CD14-positive monocyte (primary cell): ENCODE measurements at regions not wholly inside any gene's neighbourhood (a gene's known extent, or its start where the extent isn't known, plus 50 kb on each side); places are given as distances from the start of the nearest gene placed in this dataset.

ENCODE experiments used
- DNase-seq, 3 donors: peaks; one replicate each; pipeline ENCODE4 v3.0.0-alpha.2; 2011 to 2022
- H2AFZ ChIP-seq: 2 replicates; pipeline ENCODE4 v1.6.0; 2012; ENCODE audit warnings: mild to moderate bottlenecking, low read depth, low read length, inconsistent platforms; ENCODE audit not compliant: insufficient read depth, poor library complexity, severe bottlenecking
- H3K27ac ChIP-seq, 2 donors: 1 replicate in 1 of 2; 2 replicates in 1 of 2; pipeline ENCODE4 v1.5.1; 2012 to 2013; ENCODE audit warnings: low read length in 2 of 2, control low read depth in 1 of 2, inconsistent platforms in 1 of 2, low read depth in 1 of 2, mild to moderate bottlenecking in 1 of 2
- H3K27me3 ChIP-seq, 2 donors: one replicate each; pipeline versions ENCODE4 v1.6.0 to v1.6.1; 2011 to 2013; ENCODE audit warnings: low read length in 2 of 2; ENCODE audit not compliant: control insufficient read depth in 2 of 2, insufficient read depth in 2 of 2
- H3K36me3 ChIP-seq, 2 donors: replicated peaks in 1 of 2; 1 replicate in 1 of 2; 2 replicates in 1 of 2; pipeline versions ENCODE4 v1.5.1 to v1.6.1; 2012 to 2013; ENCODE audit warnings: low read length in 2 of 2, control low read depth in 1 of 2, inconsistent platforms in 1 of 2, mild to moderate bottlenecking in 1 of 2; ENCODE audit not compliant: insufficient read depth in 2 of 2, control insufficient read depth in 1 of 2
- H3K4me1 ChIP-seq, 2 donors: 1 replicate in 1 of 2; 2 replicates in 1 of 2; pipeline versions ENCODE4 v1.5.1 to v1.6.1; 2012 to 2013; ENCODE audit warnings: low read length in 2 of 2, control low read depth in 1 of 2, inconsistent platforms in 1 of 2, mild to moderate bottlenecking in 1 of 2, moderate library complexity in 1 of 2; ENCODE audit not compliant: insufficient read depth in 2 of 2, control insufficient read depth in 1 of 2
- H3K4me2 ChIP-seq: replicated peaks from 2 replicates; pipeline ENCODE3; 2012; ENCODE audit warnings: low read length, moderate library complexity, mild to moderate bottlenecking; ENCODE audit not compliant: poor library complexity, severe bottlenecking; ENCODE audit errors: extremely low read depth
- H3K4me3 ChIP-seq, 3 experiments: fragments of 200-600 bp in 1 of 3; sonication (generic) in 1 of 3; replicated peaks in 1 of 3; 1 replicate in 2 of 3; 2 replicates in 1 of 3; pipeline ENCODE4 v1.5.1; 2011 to 2013; ENCODE audit warnings: low read length in 3 of 3, mild to moderate bottlenecking in 3 of 3, control low read depth in 2 of 3, low read depth in 2 of 3, inconsistent platforms in 1 of 3, moderate library complexity in 1 of 3
- H3K79me2 ChIP-seq: 2 replicates; pipeline ENCODE4 v1.6.0; 2012; ENCODE audit warnings: mild to moderate bottlenecking, control low read depth, inconsistent platforms, low read length, moderate library complexity; ENCODE audit not compliant: insufficient read depth
- H3K9ac ChIP-seq: 2 replicates; pipeline ENCODE4 v1.6.0; 2017; ENCODE audit warnings: low read length, mild to moderate bottlenecking; ENCODE audit not compliant: insufficient read depth, poor library complexity, severe bottlenecking
- H3K9me3 ChIP-seq, 2 donors: replicated peaks in 1 of 2; 1 replicate in 1 of 2; 2 replicates in 1 of 2; pipeline versions ENCODE4 v1.5.1 to v1.6.1; 2012 to 2013; ENCODE audit warnings: low read length in 2 of 2, control low read depth in 1 of 2; ENCODE audit not compliant: control insufficient read depth in 1 of 2, insufficient read depth in 1 of 2
- H4K20me1 ChIP-seq: 2 replicates; pipeline ENCODE4 v1.6.0; 2012; ENCODE audit warnings: mild to moderate bottlenecking, low read length, control low read depth, moderate library complexity; ENCODE audit not compliant: insufficient read depth
- H3K27ac Mint-ChIP-seq, 7 donors: one replicate each; pipeline ENCODE4 v1.8.0; 2020; ENCODE audit warnings: mild to moderate bottlenecking in 7 of 7, mixed read lengths in 7 of 7, moderate library complexity in 6 of 7, inconsistent platforms in 2 of 7
- H3K27me3 Mint-ChIP-seq, 3 donors: one replicate each; pipeline ENCODE4 v1.8.0; 2021 to 2022; ENCODE audit warnings: low read depth in 3 of 3, mild to moderate bottlenecking in 3 of 3, mixed read lengths in 3 of 3, moderate library complexity in 3 of 3, inconsistent platforms in 1 of 3
- H3K36me3 Mint-ChIP-seq, 2 donors: one replicate each; pipeline ENCODE4 v1.8.0; 2020; ENCODE audit warnings: mixed read lengths in 2 of 2, inconsistent platforms in 1 of 2, mild to moderate bottlenecking in 1 of 2
- H3K4me1 Mint-ChIP-seq: one replicate; pipeline ENCODE4 v1.8.0; 2020; ENCODE audit warnings: mild to moderate bottlenecking, mixed read lengths
- H3K4me3 Mint-ChIP-seq, 2 donors: one replicate each; pipeline ENCODE4 v1.8.0; 2020; ENCODE audit warnings: mild to moderate bottlenecking in 2 of 2, mixed read lengths in 2 of 2, moderate library complexity in 1 of 2
- H3K9me3 Mint-ChIP-seq, 7 donors: one replicate each; pipeline ENCODE4 v1.8.0; 2020 to 2022; ENCODE audit warnings: mixed read lengths in 7 of 7, mild to moderate bottlenecking in 6 of 7, moderate library complexity in 6 of 7, inconsistent platforms in 2 of 7
- WGBS: methylation state at CpG from one replicate; pipeline ENCODE4 v1.1.5; 2013; ENCODE audit warnings: missing lambda C conversion rate; ENCODE audit not compliant: insufficient coverage; 5-methylcytosine and 5-hydroxymethylcytosine counted together
- intact Hi-C, 2 donors: fragments of 100-400 bp; cut with micrococcal nuclease; formaldehyde crosslinking; loops; one replicate each; pipeline versions ENCODE4 v1.15.0 to v1.15.1; 2023
- TF ChIP-seq, protein P1 (sequence below): fragments of 200-600 bp; IDR thresholded peaks from one replicate; pipeline ENCODE4 v1.8.0; 2022; ENCODE audit warnings: antibody characterized with exemption, mild to moderate bottlenecking

DNA sequence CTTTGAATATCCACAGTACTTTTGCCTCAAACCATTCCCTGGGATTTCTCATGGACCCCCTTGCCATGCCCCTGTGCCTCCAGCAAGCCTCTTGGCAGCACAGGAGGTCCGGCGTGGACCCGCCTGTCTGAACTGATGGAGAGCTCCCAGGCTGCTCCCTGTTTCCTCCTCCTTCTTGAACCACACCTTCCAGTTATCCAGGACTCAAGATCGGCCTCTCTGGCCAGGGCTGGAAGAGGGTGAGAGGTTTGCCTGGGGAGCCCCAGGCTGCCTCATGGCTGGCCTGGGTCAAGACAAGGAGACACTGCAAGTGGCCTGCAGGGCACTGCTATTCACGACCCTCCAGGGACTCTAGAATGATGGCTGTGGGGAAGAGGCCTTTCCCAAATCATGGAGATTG, 93.6 kb upstream of the WASF3 start:
- H3K9me3 ChIP-seq, result no peaks in the 10 kb centered on the region
- no peak for DNase-seq
- no CpG with 5 or more reads among the region's 5 CpGs for WGBS
- H3K4me1 Mint-ChIP-seq, result no peaks in the 10 kb centered on the region
- H3K9ac ChIP-seq, result no peak overlapping the region
- intact Hi-C loops, result no loop called here
- H4K20me1 ChIP-seq, result no peaks in the 10 kb centered on the region
- H3K27me3 Mint-ChIP-seq, result peaks cover 2 to 6% (median 5%) of the 10 kb centered on the region in 3 donors
- H3K4me3 Mint-ChIP-seq, result no peak overlapping the region
- no peaks in the 10 kb centered on the region for H3K36me3 ChIP-seq
- H3K9me3 Mint-ChIP-seq, result peaks cover 0 to 10% (median 4%) of the 10 kb centered on the region in 7 donors
- no peaks in the 10 kb centered on the region for H3K36me3 Mint-ChIP-seq
- no peak overlapping the region for H3K4me2 ChIP-seq
- no peak overlapping the region for H2AFZ ChIP-seq
- H3K79me2 ChIP-seq, result no peaks in the 10 kb centered on the region
- no peak overlapping the region for H3K27ac ChIP-seq
- no peaks in the 10 kb centered on the region for H3K27me3 ChIP-seq
- H3K4me1 ChIP-seq, result no peaks in the 10 kb centered on the region
- H3K4me3 ChIP-seq, result no peak overlapping the region
- H3K27ac Mint-ChIP-seq, result peak overlapping the region in 1 of 7 donors; percentile 15
- TF ChIP-seq, protein P1, sequence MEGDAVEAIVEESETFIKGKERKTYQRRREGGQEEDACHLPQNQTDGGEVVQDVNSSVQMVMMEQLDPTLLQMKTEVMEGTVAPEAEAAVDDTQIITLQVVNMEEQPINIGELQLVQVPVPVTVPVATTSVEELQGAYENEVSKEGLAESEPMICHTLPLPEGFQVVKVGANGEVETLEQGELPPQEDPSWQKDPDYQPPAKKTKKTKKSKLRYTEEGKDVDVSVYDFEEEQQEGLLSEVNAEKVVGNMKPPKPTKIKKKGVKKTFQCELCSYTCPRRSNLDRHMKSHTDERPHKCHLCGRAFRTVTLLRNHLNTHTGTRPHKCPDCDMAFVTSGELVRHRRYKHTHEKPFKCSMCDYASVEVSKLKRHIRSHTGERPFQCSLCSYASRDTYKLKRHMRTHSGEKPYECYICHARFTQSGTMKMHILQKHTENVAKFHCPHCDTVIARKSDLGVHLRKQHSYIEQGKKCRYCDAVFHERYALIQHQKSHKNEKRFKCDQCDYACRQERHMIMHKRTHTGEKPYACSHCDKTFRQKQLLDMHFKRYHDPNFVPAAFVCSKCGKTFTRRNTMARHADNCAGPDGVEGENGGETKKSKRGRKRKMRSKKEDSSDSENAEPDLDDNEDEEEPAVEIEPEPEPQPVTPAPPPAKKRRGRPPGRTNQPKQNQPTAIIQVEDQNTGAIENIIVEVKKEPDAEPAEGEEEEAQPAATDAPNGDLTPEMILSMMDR, result no peak

DNA sequence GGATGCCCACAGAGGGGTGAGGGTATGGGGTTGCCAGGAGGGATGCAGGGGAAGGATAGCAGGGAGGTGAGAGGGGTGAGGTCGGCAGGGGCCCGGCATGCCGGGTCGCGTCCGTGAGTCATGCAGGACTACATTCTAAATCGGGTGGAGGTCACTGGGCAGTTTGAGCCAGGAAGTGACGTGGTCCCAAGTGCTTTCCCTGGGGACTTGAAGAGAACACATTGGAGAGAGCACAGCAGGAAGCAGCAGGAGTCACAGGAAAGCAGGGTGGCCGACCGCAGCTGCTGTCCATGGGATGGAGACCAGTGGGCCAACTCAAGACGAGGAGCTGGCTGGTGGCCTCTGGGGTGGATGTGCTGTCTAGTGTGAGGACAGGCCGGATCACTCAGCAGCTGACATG, 92.0 kb upstream of the WASF3 start:
- Histone ChIP-seq H3K4me3 (no peak overlapping the region), H3K27me3 (no peaks in the 10 kb centered on the region), H3K4me1 (no peaks in the 10 kb centered on the region), H3K4me2 (no peak overlapping the region), H3K9ac (no peak overlapping the region), H3K36me3 (no peaks in the 10 kb centered on the region), H4K20me1 (no peaks in the 10 kb centered on the region), H3K9me3 (no peaks in the 10 kb centered on the region), H2AFZ (no peak overlapping the region), H3K79me2 (no peaks in the 10 kb centered on the region), H3K27ac (no peak overlapping the region)
- peaks cover 0 to 8% (median 4%) of the 10 kb centered on the region in 7 donors for H3K9me3 Mint-ChIP-seq
- TF ChIP-seq, protein P1, result no peak
- H3K4me3 Mint-ChIP-seq, result no peak overlapping the region
- H3K36me3 Mint-ChIP-seq, result no peaks in the 10 kb centered on the region
- no peak for DNase-seq
- no peaks in the 10 kb centered on the region for H3K4me1 Mint-ChIP-seq
- H3K27ac Mint-ChIP-seq, result no peak overlapping the region
- intact Hi-C loops, result no loop called here
- H3K27me3 Mint-ChIP-seq, result peaks cover 2 to 6% (median 5%) of the 10 kb centered on the region in 3 donors
- 88% methylated on average over 12 of the region's 12 CpGs for WGBS
